OCI-LY7 (cell line): ENCODE measurements at regions not wholly inside any gene's neighbourhood (a gene's known extent, or its start where the extent isn't known, plus 50 kb on each side); places are given as distances from the start of the nearest gene placed in this dataset.

ENCODE experiments used
- BruUV-seq: library from RNA; stranded (reverse); fragments of 400-500 nt; replicated peaks from 2 replicates; lab custom pipeline; 2021; lab: Mats Ljungman, UMichigan
- CTCF ChIA-PET: fragments of 300-600 bp; sonication (Branson Sonifier 250); formaldehyde crosslinking; loops from one replicate; lab custom pipeline; 2022; ENCODE audit warnings: antibody characterized with exemption; ENCODE audit not compliant: unreplicated experiment; lab: Charles Lee
- POLR2A ChIA-PET: fragments of 300-600 bp; sonication (Branson Sonifier 250); formaldehyde crosslinking; loops from one replicate; lab custom pipeline; 2022; ENCODE audit warnings: antibody characterized with exemption; lab: Charles Lee
- DNase-seq: peaks from one replicate; pipeline ENCODE4 v3.0.0-alpha.2; 2015; ENCODE audit warnings: low spot score
- H2AFZ ChIP-seq: fragments of 200-600 bp; sonication (generic), shearing (Covaris generic); 2 replicates; pipeline ENCODE4 v1.6.1; 2014; ENCODE audit warnings: mild to moderate bottlenecking, antibody characterized with exemption, low read length, moderate library complexity
- H3K27ac ChIP-seq: fragments of 200-600 bp; sonication (generic); 2 replicates; pipeline ENCODE4 v1.5.1; 2014; ENCODE audit warnings: mixed run types, low read depth, mild to moderate bottlenecking, moderate library complexity, low read length, inconsistent platforms; ENCODE audit not compliant: poor library complexity, severe bottlenecking
- H3K36me3 ChIP-seq: fragments of 200-600 bp; sonication (generic); 2 replicates; pipeline ENCODE4 v1.6.1; 2014; ENCODE audit warnings: mild to moderate bottlenecking, antibody characterized with exemption, low read length, moderate library complexity, mixed read lengths; ENCODE audit not compliant: insufficient read depth
- H3K4me1 ChIP-seq: fragments of 200-600 bp; sonication (generic); 2 replicates; pipeline ENCODE4 v1.5.1; 2014; ENCODE audit warnings: mild to moderate bottlenecking, low read length; ENCODE audit not compliant: insufficient read depth, poor library complexity, severe bottlenecking
- H3K4me2 ChIP-seq: fragments of 200-600 bp; sonication (generic); 2 replicates; pipeline ENCODE4 v1.6.1; 2014; ENCODE audit warnings: mild to moderate bottlenecking, low read length
- H3K4me3 ChIP-seq: fragments of 200-600 bp; sonication (generic); 2 replicates; pipeline ENCODE4 v1.5.1; 2014; ENCODE audit warnings: mild to moderate bottlenecking, low read depth, low read length; ENCODE audit not compliant: poor library complexity, severe bottlenecking
- H3K79me2 ChIP-seq: fragments of 200-600 bp; sonication (generic); 2 replicates; pipeline ENCODE4 v1.6.1; 2016; ENCODE audit warnings: low read depth, mild to moderate bottlenecking, low read length, moderate library complexity, mixed read lengths; ENCODE audit not compliant: insufficient read depth
- H3K9me2 ChIP-seq: fragments of 200-600 bp; sonication (generic); 2 replicates; pipeline ENCODE4 v1.6.1; 2016; ENCODE audit warnings: mild to moderate bottlenecking, low read length, mixed read lengths; ENCODE audit not compliant: insufficient read depth
- H3K9me3 ChIP-seq: fragments of 200-600 bp; sonication (generic); 2 replicates; pipeline ENCODE4 v1.6.1; 2014; ENCODE audit warnings: mild to moderate bottlenecking, mixed run types, low read length, mixed read lengths
- H4K20me1 ChIP-seq: fragments of 200-600 bp; sonication (generic); 2 replicates; pipeline ENCODE4 v1.6.1; 2014; ENCODE audit warnings: mild to moderate bottlenecking, antibody characterized with exemption, low read length, moderate library complexity, mixed read lengths; ENCODE audit not compliant: insufficient read depth
- EZH2phosphoT487 ChIP-seq: fragments of 200-600 bp; sonication (generic); IDR thresholded peaks from 2 replicates; pipeline ENCODE4 v1.6.1; 2018; ENCODE audit warnings: low read depth, borderline replicate concordance, mild to moderate bottlenecking, mixed run types, antibody characterized with exemption, low read length, moderate library complexity, mixed read lengths
- intact Hi-C: fragments of 100-400 bp; cut with micrococcal nuclease; formaldehyde crosslinking; loops from one replicate; pipeline ENCODE4 v1.10.0; 2022; ENCODE audit not compliant: unreplicated experiment
- TF ChIP-seq, protein P1 (sequence below): fragments of 200-600 bp; sonication (generic); conservative IDR thresholded peaks from 2 replicates; pipeline ENCODE4 v1.5.1; 2014; ENCODE audit warnings: mild to moderate bottlenecking, antibody characterized with exemption, low read length, moderate library complexity, mixed read lengths

DNA sequence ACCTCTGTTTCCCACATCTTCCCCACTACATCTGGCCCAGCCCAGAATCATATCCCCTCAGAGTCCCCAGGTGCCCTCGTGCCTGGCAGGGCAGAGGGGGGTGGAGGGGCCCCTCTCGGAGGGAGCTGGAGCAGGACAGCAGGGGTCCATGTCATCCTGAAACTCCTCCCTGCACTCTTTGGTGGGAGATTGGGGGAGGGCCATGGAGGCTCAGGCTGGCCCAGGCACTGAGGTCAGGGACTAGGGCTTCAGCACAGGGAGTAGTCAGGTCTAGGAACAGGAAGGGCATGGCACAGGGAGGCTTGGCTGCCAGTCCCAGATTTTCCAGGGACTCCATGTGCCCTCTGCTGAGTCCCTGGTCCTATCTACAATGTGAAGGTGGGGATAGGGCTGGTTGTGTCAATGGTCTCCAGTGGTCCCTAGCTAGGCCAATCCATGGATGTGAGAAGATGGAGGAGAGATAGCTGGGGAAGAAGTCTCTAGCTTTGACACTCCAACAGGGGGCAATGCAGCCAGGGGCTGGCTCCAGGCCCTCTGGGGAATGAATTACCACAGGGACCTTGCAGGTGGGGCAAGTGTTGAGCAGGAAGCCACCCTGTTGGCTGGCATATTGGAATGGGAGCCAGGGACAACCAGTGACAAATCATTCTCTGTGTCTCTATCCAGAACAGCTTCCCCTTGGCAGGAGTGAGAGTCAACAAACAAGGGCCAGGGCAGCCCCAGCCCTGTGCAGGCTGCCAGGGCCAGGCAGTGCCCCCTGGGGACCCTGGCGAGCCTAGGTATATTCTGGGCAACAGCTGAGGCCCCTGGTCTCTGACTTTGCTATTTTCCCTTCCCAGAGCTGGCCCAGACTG lies 154.4 kb downstream of the EFNB1 start:
- H3K4me2 ChIP-seq: no peak overlapping the region
- no peaks in the 10 kb centered on the region for H3K9me3 ChIP-seq
- CTCF ChIA-PET: no interaction called here
- no peaks in the 10 kb centered on the region for H3K79me2 ChIP-seq
- H3K4me1 ChIP-seq: no peaks in the 10 kb centered on the region
- POLR2A ChIA-PET: no interaction called here
- H2AFZ ChIP-seq: no peak overlapping the region
- no peaks in the 10 kb centered on the region for H3K9me2 ChIP-seq
- TF ChIP-seq, protein P1, sequence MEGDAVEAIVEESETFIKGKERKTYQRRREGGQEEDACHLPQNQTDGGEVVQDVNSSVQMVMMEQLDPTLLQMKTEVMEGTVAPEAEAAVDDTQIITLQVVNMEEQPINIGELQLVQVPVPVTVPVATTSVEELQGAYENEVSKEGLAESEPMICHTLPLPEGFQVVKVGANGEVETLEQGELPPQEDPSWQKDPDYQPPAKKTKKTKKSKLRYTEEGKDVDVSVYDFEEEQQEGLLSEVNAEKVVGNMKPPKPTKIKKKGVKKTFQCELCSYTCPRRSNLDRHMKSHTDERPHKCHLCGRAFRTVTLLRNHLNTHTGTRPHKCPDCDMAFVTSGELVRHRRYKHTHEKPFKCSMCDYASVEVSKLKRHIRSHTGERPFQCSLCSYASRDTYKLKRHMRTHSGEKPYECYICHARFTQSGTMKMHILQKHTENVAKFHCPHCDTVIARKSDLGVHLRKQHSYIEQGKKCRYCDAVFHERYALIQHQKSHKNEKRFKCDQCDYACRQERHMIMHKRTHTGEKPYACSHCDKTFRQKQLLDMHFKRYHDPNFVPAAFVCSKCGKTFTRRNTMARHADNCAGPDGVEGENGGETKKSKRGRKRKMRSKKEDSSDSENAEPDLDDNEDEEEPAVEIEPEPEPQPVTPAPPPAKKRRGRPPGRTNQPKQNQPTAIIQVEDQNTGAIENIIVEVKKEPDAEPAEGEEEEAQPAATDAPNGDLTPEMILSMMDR: no peak
- TF ChIP-seq EZH2phosphoT487: no peak
- intact Hi-C loops: no loop called here
- no peak overlapping the region for H3K27ac ChIP-seq
- no peak overlapping the region for H3K4me3 ChIP-seq
- no TSS peak for BruUV-seq
- no peaks in the 10 kb centered on the region for H4K20me1 ChIP-seq
- DNase-seq: no peak
- H3K36me3 ChIP-seq: no peaks in the 10 kb centered on the region

DNA sequence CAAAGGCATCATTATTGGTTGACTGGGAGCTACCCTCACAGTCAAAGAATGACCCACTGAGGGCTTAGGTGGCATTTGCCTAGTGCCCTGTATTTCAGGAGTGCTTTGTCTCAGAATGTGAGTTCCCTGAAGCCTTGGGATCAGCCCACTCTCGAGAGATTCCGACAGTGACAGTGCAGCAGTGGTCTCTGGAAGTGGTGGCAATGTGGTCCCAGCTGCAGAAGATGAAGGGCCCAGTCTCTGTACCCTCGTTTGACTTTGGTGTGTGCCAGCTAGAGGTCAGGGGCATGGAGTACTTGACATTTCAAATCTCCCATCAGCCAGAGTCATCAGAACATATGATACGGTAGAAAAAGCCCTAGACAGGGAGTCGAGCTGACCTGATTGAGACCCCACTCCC lies 153.7 kb downstream of the EFNB1 start:
- no peak overlapping the region for H2AFZ ChIP-seq
- H4K20me1 ChIP-seq: no peaks in the 10 kb centered on the region
- POLR2A ChIA-PET: no interaction called here
- H3K4me2 ChIP-seq: no peak overlapping the region
- intact Hi-C loops: no loop called here
- BruUV-seq: no TSS peak
- no peak for DNase-seq
- CTCF ChIA-PET: no interaction called here
- no peak overlapping the region for H3K4me3 ChIP-seq
- no peaks in the 10 kb centered on the region for H3K4me1 ChIP-seq
- H3K9me3 ChIP-seq: no peaks in the 10 kb centered on the region
- H3K79me2 ChIP-seq: no peaks in the 10 kb centered on the region
- no peaks in the 10 kb centered on the region for H3K9me2 ChIP-seq
- H3K27ac ChIP-seq: no peak overlapping the region
- H3K36me3 ChIP-seq: no peaks in the 10 kb centered on the region
- no peak for TF ChIP-seq EZH2phosphoT487
- TF ChIP-seq, protein P1: no peak

DNA sequence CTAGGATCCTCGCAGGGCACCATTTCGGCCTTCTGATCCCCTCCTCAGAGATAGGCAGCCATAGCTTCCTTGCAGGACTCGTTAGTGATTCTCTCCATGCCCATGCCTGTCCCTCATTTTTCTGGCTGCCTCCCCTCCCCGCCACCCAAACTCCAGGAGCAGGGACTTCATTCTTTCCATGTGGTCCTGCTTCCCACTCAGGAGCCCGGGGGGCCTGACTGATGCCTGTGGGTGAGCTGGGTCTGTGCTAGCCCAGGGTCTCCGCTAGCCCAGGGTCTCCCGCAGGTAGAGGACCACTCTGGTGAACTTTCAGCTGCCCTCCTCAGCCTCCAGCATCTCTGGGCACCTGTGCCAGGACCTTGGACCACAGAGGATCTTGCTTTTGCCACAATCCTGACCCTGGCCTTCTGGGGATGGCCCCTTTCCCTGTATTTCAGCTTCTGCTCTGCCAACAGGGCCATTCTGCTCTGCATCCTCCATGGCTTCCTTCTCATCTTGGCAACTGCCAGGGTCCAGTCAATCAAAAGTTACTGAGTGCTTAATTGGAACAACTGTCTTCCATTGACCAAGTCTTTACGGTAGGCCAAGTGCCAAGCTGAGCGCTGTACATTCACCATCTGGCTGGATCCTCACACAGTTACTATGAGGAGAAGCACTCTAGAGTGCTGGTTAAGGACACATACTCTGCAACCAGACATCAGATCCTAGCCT lies 152.2 kb downstream of the EFNB1 start:
- Histone ChIP-seq H3K79me2 (no peaks in the 10 kb centered on the region), H3K9me3 (no peaks in the 10 kb centered on the region), H4K20me1 (no peaks in the 10 kb centered on the region), H3K9me2 (no peaks in the 10 kb centered on the region), H3K4me3 (no peak overlapping the region), H3K36me3 (no peaks in the 10 kb centered on the region), H3K27ac (no peak overlapping the region), H2AFZ (no peak overlapping the region), H3K4me2 (no peak overlapping the region), H3K4me1 (no peaks in the 10 kb centered on the region)
- CTCF ChIA-PET: no interaction called here
- no peak for TF ChIP-seq EZH2phosphoT487
- TF ChIP-seq, protein P1: no peak
- intact Hi-C loops: no loop called here
- POLR2A ChIA-PET: interaction anchor here (0.9 kb wide), 1 partner anchor 243 kb away, joined by 4 read pairs; no protein-coding TSS in a partner anchor
- no peak for DNase-seq
- BruUV-seq: no TSS peak
